T-helper 1 cell (primary cell): ENCODE measurements at regions not wholly inside any gene's neighbourhood (a gene's known extent, or its start where the extent isn't known, plus 50 kb on each side); places are given as distances from the start of the nearest gene placed in this dataset.
"Not testable (repeated sequence)": the region's sequence is repeated elsewhere in the genome, so short reads cannot be mapped to it uniquely, and the experiment has no call there.

ENCODE experiments used
- DNase-seq, 5 donors: peaks; one replicate each; pipeline ENCODE4 v3.0.0-alpha.2; 2012 to 2020

- DNase-seq: not testable (repeated sequence)
Measured at GRCh38 chr6:92219987-92220386, 1199.4 kb downstream of the EPHA7 start.

DNA sequence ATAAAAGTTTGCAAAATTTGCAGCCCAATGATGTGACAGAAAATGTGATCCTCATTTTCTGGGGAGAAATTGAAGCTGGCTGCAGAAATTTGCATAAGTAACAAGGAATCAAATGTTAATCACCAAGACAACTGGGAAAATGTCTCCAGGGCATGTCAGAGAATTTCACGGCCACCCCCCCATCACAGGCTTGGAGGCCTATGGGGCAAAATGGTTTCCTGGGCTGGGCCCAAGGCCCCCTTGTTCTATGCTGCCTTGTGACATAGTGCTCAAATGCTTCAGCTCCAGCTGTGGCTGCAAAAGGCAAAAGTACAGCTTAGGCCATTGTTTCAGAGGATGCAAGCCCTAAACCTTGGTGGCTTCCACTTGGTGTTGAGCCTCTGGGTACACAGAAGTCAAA, 1202.6 kb downstream of the EPHA7 start:
- DNase-seq: no peak

DNA sequence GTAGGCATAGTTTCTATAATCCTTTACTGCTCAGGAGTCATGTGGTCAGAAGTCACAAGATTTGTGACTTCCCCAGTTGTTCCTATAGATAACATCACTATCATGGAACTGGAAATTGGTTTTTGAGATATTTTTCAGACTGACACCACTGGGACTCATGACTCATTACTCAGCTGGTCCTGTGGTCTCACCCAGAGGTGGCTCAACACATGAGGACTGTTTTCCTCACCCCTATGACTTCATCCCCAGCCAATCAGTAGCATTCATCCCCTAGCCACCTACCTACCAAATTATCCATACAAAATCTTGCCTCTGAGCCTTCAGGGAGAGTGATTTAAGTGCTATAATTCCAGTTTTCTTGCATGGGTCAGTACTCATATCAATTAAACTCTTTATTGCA, 1217.7 kb downstream of the EPHA7 start:
- DNase-seq: no peak

- no peak for DNase-seq
Measured at GRCh38 chr6:92196325-92196724, 1223.0 kb downstream of the EPHA7 start.

GRCh38 chr6:92195796-92196195, 1223.6 kb downstream of the EPHA7 start:
- no peak for DNase-seq

DNA sequence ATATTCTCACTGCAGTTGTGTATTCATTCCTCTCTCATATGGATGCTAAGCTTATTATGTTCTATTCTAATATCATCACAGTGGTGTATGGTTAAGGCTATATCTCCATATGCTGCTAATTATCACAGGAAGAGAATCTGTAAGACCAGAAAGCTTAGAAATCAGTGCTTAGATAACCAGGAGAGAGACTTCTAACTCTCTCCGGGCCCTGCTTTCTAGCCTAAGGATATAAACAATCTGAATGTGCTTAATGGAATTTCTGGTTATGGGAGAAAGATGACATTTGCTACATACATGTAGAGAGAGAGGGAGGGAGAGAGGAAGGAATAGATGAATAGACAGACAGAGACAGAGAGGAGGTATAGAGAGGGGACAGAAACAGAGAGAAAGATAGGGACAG, 1231.3 kb downstream of the EPHA7 start:
- DNase-seq: no peak

GRCh38 chr6:92184933-92185332, 1234.4 kb downstream of the EPHA7 start:
- no peak for DNase-seq

DNA sequence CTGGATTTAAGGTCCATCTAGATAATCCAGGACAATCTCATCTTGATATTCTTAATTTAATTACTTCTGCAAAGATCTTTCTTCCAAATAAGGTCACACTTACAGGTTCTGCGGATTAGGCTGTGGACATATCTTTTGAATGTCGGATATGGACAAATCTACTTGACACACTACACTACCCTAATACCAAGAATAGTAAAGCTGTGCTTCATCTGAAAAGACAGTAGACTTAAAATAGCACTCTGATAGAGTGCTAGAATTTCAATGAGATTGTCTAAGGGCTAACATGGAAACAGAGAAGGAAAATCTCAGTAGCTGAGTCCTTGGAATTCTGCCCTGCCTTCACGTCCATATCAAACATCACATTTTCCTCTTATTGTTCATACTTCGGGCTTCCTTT, 1238.0 kb downstream of the EPHA7 start:
- DNase-seq: no peak

DNA sequence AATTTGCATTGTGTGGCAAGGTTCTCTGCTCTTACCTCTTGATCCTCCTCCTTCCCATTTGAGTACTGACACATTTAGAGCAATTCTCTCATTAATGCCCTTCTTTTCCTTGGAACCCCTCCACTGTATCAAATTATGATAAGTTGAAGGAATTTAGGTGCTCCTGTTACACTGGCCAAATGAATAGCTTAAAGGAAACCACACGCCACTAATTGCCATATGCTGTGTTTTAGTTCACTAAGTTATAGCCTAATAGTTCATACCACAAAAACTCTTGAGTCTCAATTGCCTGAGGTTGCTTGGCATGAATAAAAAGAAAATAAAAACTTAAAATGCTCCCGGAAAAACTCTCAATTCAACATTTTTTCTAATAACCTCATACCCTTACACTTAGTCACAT, 1239.3 kb downstream of the EPHA7 start:
- no peak for DNase-seq

- no peak for DNase-seq
Measured at GRCh38 chr6:92176666-92177065, 1242.7 kb downstream of the EPHA7 start.

DNA sequence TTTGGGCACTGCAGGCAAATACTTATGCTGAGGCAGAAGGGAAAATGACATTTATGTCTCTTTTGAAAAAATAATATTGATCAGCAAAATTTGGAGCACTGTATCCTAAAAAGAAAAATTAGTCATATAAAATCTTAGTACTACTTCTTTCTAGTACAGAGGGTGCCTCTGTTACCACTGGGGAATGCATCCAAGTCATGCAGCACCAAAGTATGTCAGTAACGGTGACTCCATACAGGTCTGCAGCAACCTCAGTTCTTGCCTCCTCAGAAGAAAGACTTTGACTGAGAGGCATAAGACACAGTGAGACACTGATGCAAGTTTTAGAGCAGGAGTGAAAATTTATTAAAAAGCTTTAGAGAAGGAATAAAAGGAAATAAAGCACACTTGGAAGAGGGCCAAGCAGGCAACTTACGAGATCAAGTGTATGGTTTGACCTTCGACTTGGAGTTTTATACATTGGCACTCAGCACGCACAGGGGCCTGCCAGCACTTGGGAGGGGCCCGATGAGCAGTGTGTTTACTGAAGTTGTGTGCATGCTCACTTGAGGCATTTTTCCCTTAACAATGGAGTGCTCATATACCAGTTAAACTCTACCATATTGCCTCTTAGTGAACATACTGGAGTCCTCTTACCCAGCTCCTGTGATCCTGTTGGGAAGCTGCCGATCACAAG, 1244.8 kb downstream of the EPHA7 start:
- DNase-seq: no peak

- DNase-seq: no peak
Measured at GRCh38 chr6:92169506-92169905, 1249.9 kb downstream of the EPHA7 start.

- no peak for DNase-seq
Measured at GRCh38 chr6:92166666-92167065, 1252.7 kb downstream of the EPHA7 start.

- no peak for DNase-seq
Measured at GRCh38 chr6:92161953-92162352, 1257.4 kb downstream of the EPHA7 start.

DNA sequence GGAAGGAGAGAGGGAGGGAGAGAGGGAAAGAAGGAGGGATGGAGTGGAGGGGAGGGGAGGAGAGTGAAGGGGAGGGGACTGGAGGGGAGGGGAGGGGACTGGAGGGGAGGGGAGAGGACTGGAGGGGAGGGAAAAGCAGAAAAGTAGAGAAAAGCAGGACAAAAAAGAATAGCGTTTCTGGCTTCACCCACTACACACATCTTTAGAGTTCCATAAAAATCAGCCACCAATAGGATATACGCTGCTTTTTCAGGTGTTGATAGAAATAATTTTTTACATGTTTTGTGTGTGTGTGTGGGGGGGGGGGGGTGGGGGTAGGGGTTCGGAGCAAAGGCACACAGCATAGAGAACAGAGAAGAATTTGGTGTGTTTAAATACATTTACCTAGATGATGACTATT, 1259.1 kb downstream of the EPHA7 start:
- DNase-seq: no peak

GRCh38 chr6:92159046-92159445, 1260.3 kb downstream of the EPHA7 start:
- DNase-seq: no peak

GRCh38 chr6:92150553-92150952, 1268.8 kb downstream of the EPHA7 start:
- DNase-seq: no peak

GRCh38 chr6:92147246-92147645, 1272.1 kb downstream of the EPHA7 start:
- DNase-seq: no peak

- no peak for DNase-seq
Measured at GRCh38 chr6:92139601-92140000, 1279.8 kb downstream of the EPHA7 start.

GRCh38 chr6:92132957-92133356, 1286.4 kb downstream of the EPHA7 start:
- no peak for DNase-seq

GRCh38 chr6:92132457-92132856, 1286.9 kb downstream of the EPHA7 start:
- DNase-seq: no peak

DNA sequence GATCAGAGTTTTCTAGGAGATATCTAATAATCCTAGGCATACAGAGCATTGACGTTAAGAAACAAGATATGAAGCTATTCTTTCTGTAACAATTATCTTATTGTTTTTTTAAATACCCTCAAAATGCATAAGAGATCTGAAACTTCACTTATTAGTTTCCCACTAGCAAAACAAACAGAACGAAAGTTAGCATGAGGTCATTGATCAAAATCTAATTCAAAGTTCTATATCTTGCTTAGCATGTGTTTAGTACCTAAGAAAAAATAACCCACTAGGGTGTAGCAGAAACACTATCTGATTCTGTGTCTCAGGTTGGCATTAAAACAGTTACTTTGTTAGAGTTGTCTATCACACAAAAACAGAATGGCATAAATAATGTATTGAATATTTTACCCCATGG, 1288.4 kb downstream of the EPHA7 start:
- no peak for DNase-seq

- DNase-seq: no peak
Measured at GRCh38 chr6:92126983-92127382, 1292.4 kb downstream of the EPHA7 start.

GRCh38 chr6:92126088-92126487, 1293.3 kb downstream of the EPHA7 start:
- DNase-seq: no peak

- no peak for DNase-seq
Measured at GRCh38 chr6:92125681-92126080, 1293.7 kb downstream of the EPHA7 start.
